Activated T-cell treated with anti-CD3 and anti-CD28 coated beads, Interleukin-2, amount 50 U/mL, for 72 hours (primary cell): ENCODE measurements at regions not wholly inside any gene's neighbourhood (a gene's known extent, or its start where the extent isn't known, plus 50 kb on each side); places are given as distances from the start of the nearest gene placed in this dataset.

ENCODE experiments used
- ATAC-seq, 2 donors: fragments of 150-1000 bp; cut with Tn5 transposase; replicated peaks in 1 of 2; 2 replicates each; pipeline ENCODE4 v1.10.0; 2021; ENCODE audit warnings: moderate library complexity in 2 of 2, mild to moderate bottlenecking in 1 of 2
- DNase-seq, 2 donors: peaks; one replicate each; pipeline ENCODE4 v3.0.0; 2021 to 2022; ENCODE audit warnings: mixed read lengths in 1 of 2
- H3K27ac Mint-ChIP-seq: one replicate; pipeline ENCODE4 v1.8.0; 2022; ENCODE audit warnings: mild to moderate bottlenecking, moderate library complexity, mixed read lengths
- H3K27me3 Mint-ChIP-seq: one replicate; pipeline ENCODE4 v1.8.0; 2022; ENCODE audit warnings: low read depth, mixed read lengths
- H3K36me3 Mint-ChIP-seq, 2 donors: one replicate each; pipeline ENCODE4 v1.8.0; 2022; ENCODE audit warnings: mixed read lengths in 2 of 2, mild to moderate bottlenecking in 1 of 2; ENCODE audit not compliant: insufficient read depth in 2 of 2
- H3K4me1 Mint-ChIP-seq: one replicate; pipeline ENCODE4 v1.8.0; 2022; ENCODE audit warnings: low read depth, mixed read lengths
- H3K4me3 Mint-ChIP-seq, 2 donors: one replicate each; pipeline ENCODE4 v1.8.0; 2022; ENCODE audit warnings: mild to moderate bottlenecking in 2 of 2, mixed read lengths in 2 of 2, moderate library complexity in 2 of 2
- H3K9me3 Mint-ChIP-seq, 2 donors: one replicate each; pipeline ENCODE4 v1.8.0; 2022; ENCODE audit warnings: mixed read lengths in 2 of 2

DNA sequence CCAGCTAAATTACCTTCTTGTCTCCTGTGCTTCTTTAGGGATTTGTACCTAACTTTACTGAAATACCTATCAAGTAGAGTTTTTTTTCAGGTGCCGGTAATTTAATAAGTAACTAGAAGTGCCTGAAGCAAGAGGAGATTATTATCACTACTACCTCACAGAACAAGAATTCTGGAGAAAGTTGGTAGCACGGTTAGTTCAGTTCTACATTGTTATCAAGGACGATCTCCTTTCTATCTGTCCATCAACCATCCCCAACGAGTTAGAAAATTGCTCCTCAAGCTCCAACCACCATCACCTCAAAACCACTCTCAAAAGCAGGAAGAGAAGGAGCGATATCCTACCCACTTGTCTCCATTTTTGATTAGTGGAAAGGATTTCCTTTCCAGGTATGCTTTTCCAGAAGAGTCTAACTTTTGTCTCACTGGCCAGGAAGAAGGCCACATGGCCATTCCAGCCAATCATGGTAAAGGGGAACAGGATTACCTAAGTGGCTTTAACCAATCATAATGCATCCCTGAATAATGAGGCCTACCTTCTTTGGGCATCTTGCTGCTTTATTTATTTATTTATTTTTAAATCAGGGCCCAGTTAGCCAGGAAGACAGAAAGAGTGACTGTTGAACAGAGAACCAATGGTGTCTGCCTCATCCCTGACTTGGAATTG is 265.2 kb downstream of the SNX13 start:
- Mint-ChIP-seq H3K4me3 (no peak overlapping the region), H3K36me3 (no peaks in the 10 kb centered on the region), H3K9me3 (no peaks in the 10 kb centered on the region), H3K27ac (no peak overlapping the region), H3K27me3 (no peaks in the 10 kb centered on the region), H3K4me1 (no peaks in the 10 kb centered on the region)
- DNase-seq (no peak), ATAC-seq (no peak)

DNA sequence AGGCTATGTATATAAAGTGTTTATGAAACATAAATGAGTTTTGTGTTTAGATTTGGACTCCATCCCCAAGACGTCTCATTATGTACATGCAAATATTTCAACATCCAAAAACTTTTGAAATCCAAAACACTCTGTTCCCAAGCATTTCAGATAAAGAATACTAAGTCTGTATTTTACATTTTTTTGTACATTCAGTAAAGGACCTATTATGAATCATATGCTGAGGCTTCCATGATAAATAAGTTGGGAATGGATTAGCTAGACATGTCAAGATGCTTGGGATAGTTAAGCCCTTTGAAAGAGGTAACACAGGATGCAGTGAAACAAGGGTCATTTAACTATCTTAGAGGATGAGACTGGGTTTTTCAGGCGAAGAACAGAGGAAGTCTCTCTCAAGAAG is 262.9 kb downstream of the SNX13 start:
- H3K36me3 Mint-ChIP-seq, result no peaks in the 10 kb centered on the region
- H3K4me3 Mint-ChIP-seq, result no peak overlapping the region
- no peaks in the 10 kb centered on the region for H3K27me3 Mint-ChIP-seq
- no peaks in the 10 kb centered on the region for H3K4me1 Mint-ChIP-seq
- H3K9me3 Mint-ChIP-seq, result no peaks in the 10 kb centered on the region
- DNase-seq, result no peak
- no peak overlapping the region for H3K27ac Mint-ChIP-seq
- ATAC-seq, result no peak

DNA sequence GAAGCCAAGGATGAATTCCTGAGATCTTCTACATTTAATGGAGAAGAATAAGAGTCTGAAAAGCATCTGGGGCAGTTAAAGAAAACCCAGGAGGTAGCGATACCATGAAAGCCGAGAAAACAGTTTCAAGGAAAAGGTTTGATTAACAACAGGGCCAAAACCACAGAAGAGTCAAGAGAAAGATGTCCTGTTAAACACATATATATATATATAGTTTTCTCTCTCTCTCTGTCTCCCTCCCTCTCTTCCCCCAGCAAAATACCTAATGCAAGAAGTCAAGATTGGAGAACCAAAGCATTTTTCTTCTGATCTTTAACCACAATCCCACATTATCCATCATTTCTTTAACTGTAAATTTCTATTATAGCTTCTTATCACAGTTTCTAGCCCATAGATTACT is 261.4 kb downstream of the SNX13 start:
- no peaks in the 10 kb centered on the region for H3K27me3 Mint-ChIP-seq
- DNase-seq (no peak), ATAC-seq (no peak)
- no peaks in the 10 kb centered on the region for H3K36me3 Mint-ChIP-seq
- H3K27ac Mint-ChIP-seq, result no peak overlapping the region
- H3K4me1 Mint-ChIP-seq, result no peaks in the 10 kb centered on the region
- H3K9me3 Mint-ChIP-seq, result no peaks in the 10 kb centered on the region
- H3K4me3 Mint-ChIP-seq, result no peak overlapping the region

DNA sequence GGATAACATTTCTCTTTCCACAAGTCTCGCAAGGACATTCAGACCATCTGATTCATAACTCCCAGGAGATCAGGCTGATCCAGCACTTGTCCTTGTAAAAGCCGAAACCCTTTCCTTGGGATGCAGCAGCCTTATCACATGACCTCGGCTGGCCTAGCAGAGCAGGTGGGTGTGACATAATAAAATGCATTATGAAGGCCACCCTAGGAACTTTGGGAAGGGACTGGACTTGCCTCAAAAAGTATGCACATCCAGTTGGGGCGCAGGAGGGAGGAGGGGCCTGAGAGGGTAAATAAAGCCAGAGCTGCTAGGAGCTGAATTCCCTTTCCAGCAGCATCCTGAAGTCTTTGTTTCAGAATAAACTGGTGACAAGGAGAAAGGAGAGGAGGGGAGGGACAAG is 260.8 kb downstream of the SNX13 start:
- no peak for ATAC-seq
- Mint-ChIP-seq H3K27ac (no peak overlapping the region), H3K36me3 (no peaks in the 10 kb centered on the region), H3K4me3 (no peak overlapping the region), H3K27me3 (no peaks in the 10 kb centered on the region), H3K9me3 (no peaks in the 10 kb centered on the region), H3K4me1 (no peaks in the 10 kb centered on the region)
- no peak for DNase-seq

DNA sequence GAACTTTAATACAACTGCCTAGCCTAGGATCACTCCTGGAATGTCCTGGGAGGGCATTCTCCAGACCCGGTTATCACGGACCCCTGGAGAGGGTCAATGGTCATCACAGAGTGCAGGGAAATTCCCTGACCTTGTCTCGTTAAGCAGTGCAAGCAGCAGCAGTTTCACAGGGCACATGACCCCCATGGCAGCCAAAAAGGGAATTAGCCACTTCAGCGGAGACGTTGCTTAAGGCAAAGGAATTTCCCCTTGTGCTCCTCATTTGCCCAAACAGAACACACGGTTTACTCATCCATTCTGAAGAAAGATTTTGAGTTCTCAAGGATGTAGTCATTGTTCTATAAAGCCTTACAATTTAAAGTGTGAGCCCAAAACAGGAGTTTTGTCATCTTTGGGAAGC is 260.3 kb downstream of the SNX13 start:
- H3K36me3 Mint-ChIP-seq, result no peaks in the 10 kb centered on the region
- DNase-seq, result no peak
- no peaks in the 10 kb centered on the region for H3K4me1 Mint-ChIP-seq
- no peak for ATAC-seq
- H3K4me3 Mint-ChIP-seq, result no peak overlapping the region
- H3K27ac Mint-ChIP-seq, result no peak overlapping the region
- no peaks in the 10 kb centered on the region for H3K27me3 Mint-ChIP-seq
- no peaks in the 10 kb centered on the region for H3K9me3 Mint-ChIP-seq

DNA sequence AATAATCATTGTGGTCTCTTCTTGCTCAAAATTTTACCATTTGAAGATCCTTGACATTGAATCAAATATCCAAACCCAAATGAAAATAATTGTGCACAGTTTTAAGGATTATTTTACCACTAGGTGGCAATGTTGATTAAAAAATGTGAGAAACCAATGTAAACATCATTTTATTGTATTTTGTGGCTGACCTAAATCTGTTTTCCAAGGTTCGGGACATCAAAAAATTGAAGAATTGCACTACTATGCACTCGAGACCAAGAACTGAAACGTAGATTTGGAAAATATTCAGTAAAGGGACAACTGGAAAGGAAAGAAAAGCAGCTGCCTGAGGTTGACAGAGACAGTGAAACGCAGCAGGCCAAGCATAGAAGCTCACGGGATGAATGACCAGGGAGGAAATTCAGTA is 259.3 kb downstream of the SNX13 start:
- H3K27ac Mint-ChIP-seq, result no peak overlapping the region
- no peaks in the 10 kb centered on the region for H3K27me3 Mint-ChIP-seq
- no peak for DNase-seq
- no peaks in the 10 kb centered on the region for H3K9me3 Mint-ChIP-seq
- ATAC-seq, result no peak
- no peaks in the 10 kb centered on the region for H3K36me3 Mint-ChIP-seq
- H3K4me1 Mint-ChIP-seq, result no peaks in the 10 kb centered on the region
- no peak overlapping the region for H3K4me3 Mint-ChIP-seq

DNA sequence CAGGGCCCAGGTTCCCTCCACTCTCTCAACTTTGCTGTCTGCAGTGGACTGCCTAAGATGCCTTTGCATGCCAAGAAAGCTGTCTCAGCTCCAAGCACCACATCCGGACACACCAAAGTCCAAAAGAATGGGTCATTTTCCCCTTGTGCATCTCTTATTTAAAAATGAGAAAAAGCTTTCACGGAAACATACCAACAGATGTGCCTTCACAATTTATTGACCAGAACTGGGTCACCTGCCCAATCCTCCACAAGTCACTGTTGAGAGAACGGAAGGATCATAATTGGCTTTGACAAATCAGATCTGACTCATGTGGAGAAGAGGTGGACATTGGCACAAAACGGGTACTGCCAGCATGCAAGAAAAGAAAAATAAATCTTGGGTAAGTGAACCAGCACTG is 258.3 kb downstream of the SNX13 start:
- ATAC-seq (no peak), DNase-seq (no peak)
- Mint-ChIP-seq H3K27ac (no peak overlapping the region), H3K36me3 (no peaks in the 10 kb centered on the region), H3K27me3 (no peaks in the 10 kb centered on the region), H3K4me3 (no peak overlapping the region), H3K9me3 (no peaks in the 10 kb centered on the region), H3K4me1 (no peaks in the 10 kb centered on the region)

DNA sequence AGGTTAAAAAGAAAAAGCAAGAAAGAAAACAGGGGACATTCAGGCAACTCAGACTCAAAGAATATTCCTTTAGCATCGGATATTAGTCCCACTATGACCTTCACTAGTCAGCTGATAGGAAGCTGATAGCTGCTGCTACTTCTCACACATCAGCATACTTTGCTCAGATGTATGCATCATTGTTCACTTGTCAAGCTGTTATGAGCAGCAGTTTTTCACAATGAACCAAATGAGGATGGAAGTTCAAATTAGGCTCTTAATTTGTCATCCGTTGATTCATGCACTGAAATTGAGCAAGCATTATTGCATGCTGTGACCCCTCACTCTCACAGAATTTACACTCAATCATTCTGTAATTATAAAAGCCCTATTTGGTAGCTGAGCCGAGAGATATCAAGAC is 257.7 kb downstream of the SNX13 start:
- Mint-ChIP-seq H3K27ac (no peak overlapping the region), H3K4me3 (no peak overlapping the region), H3K27me3 (no peaks in the 10 kb centered on the region), H3K4me1 (no peaks in the 10 kb centered on the region), H3K9me3 (no peaks in the 10 kb centered on the region), H3K36me3 (no peaks in the 10 kb centered on the region)
- DNase-seq (no peak), ATAC-seq (no peak)

DNA sequence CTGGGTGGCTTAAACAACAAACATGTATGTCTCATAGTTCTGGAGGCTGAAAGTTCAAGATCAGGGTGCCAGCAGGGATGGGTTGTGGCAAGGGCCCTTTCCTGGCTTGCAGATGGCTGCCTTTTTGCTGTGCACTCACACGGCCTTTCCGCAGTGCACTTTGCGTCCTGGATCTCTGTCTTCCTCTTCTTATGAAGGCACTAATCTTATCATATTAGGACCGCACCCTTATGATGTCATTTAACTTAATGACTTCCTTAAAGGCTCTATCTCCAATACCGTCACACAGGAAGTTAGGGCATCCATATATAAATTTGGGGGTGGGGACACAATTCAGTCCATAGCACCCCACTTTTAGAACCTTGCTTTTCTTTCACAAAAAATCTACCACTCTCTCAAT is 255.2 kb downstream of the SNX13 start:
- Mint-ChIP-seq H3K4me3 (no peak overlapping the region), H3K4me1 (no peaks in the 10 kb centered on the region), H3K36me3 (no peaks in the 10 kb centered on the region), H3K9me3 (no peaks in the 10 kb centered on the region), H3K27ac (no peak overlapping the region), H3K27me3 (no peaks in the 10 kb centered on the region)
- no peak for ATAC-seq
- DNase-seq, result no peak

DNA sequence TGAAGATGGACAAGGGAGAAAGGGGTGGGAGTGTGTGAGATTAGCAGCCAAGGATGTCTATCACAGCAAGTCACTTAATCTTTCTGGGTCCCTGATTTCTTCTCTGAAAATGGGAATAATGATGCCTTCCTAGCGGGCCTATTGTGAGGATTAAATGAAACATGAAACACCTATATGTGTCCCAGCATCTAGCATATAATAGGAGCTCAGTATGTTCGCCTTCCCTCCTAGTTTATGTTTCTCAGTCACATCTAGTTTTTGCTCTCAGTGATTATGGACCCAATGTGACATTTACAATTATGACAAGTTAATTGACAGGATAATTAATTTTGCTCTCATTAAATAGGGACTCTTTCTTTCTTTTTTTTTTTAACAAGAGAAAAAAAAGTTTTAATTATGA is 252.9 kb downstream of the SNX13 start:
- Mint-ChIP-seq H3K4me3 (no peak overlapping the region), H3K27ac (no peak overlapping the region), H3K36me3 (no peaks in the 10 kb centered on the region), H3K9me3 (no peaks in the 10 kb centered on the region), H3K4me1 (no peaks in the 10 kb centered on the region), H3K27me3 (no peaks in the 10 kb centered on the region)
- DNase-seq (no peak), ATAC-seq (no peak)

DNA sequence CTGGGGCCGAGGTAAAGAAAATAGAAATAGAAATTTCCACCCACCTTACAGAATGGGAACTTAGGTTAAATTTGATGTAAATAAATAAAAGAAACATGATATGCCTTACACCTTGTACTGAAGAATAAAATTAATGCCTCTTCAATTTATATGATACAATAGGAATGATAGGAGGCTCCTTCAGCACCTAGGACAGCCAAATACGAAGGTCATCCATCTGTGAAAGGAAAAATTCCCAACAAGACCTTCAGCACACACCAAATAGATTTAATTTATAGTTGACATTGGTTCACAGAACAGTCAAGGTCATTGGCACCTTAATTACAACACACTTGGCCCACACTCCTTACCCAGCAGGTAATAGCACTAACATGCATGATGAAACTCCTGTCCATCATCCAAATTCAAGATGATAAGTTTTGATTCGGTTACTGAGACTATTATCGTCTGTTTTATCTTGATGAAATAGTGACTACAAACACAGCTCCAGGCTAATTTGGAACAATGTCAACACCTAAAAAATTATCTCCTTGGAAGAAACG is 250.9 kb downstream of the SNX13 start:
- Mint-ChIP-seq H3K9me3 (no peaks in the 10 kb centered on the region), H3K36me3 (no peaks in the 10 kb centered on the region), H3K4me3 (no peak overlapping the region), H3K27ac (no peak overlapping the region), H3K27me3 (no peaks in the 10 kb centered on the region), H3K4me1 (no peaks in the 10 kb centered on the region)
- DNase-seq (no peak), ATAC-seq (no peak)

DNA sequence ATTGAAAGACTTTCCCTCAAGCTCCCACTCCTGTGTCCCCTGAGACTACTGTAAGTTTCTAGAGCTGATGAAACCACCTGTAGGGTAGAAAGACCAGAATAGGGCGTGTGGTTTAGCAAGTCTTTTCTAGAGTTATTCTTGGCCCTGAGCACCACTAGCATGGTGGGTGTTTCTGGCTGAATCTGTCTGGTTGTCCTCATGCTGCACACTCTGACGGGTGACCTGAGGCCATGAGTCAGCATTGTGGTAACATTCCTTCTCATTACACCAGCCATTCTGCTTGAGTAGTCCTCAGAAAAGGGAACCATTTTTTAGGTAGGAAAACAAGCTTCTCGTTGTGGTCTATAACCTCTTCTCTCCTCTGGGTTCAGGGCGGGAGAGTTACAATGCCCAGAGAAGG is 250.3 kb downstream of the SNX13 start:
- H3K36me3 Mint-ChIP-seq, result no peaks in the 10 kb centered on the region
- no peaks in the 10 kb centered on the region for H3K4me1 Mint-ChIP-seq
- no peaks in the 10 kb centered on the region for H3K27me3 Mint-ChIP-seq
- ATAC-seq (no peak), DNase-seq (no peak)
- H3K27ac Mint-ChIP-seq, result no peak overlapping the region
- no peaks in the 10 kb centered on the region for H3K9me3 Mint-ChIP-seq
- no peak overlapping the region for H3K4me3 Mint-ChIP-seq

DNA sequence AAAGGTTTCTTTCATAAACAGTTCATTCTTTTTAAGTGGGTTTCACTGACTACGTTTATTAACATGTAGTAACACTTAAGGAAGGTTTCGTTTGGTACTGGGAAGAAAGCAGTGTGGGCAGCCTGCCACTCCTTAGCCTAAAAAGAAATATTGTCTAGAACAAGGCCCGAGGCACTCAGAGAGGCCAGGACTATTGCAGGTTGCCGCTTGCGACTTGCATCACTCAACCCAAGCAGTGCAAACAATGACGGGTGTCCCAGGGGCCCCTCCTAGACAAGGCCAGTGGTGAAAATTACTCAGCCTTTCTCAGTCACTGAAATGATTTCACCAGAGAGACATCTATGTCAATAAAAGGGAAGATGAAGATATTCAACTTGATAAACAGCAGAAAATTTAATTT is 243.9 kb downstream of the SNX13 start:
- H3K27ac Mint-ChIP-seq, result no peak overlapping the region
- H3K27me3 Mint-ChIP-seq, result peaks cover 5% of the 10 kb centered on the region
- ATAC-seq, result peak; percentile 39 to 49
- no peaks in the 10 kb centered on the region for H3K4me1 Mint-ChIP-seq
- H3K9me3 Mint-ChIP-seq, result peaks cover 12 to 16% of the 10 kb centered on the region in 2 donors
- H3K36me3 Mint-ChIP-seq, result peaks cover 5 to 19% of the 10 kb centered on the region in 2 donors
- H3K4me3 Mint-ChIP-seq, result no peak overlapping the region
- DNase-seq, result peak in 1 of 2 donors; percentile 2

DNA sequence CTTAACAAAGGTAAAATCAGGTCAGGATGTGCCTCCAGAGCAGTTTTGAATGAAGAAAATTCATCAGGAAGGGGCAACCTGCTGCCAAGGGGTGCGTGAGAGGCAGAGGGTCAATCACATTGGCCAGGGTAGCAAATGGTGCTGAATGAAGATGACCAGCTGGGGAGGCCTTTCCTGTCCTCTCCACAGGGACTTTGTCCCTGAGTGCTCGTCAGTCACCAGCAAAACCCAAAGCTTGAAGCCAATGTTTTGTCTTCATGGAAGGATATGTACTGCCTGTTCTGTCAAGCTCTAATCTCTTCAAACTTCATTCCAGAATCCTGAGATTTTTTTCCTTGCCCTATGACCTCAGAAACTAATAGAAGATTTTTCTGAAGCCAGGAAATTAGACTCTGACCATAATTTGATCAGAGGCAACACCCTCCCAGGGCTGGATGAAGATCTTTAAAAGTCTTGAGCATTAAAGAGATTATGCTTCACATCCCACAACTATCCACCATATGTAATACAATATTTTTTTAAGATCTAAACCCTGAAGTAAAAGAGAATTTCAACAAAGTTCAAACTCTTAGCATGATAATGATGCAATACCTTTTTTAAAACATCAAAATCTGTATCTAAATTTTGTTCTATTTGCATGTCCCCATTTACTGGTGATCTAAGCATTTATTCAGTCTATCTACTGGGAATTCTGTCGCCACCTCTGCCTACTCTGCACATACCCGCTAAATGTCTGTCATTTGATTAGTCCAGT is 243.0 kb downstream of the SNX13 start:
- no peak for ATAC-seq
- H3K36me3 Mint-ChIP-seq, result peaks cover 5 to 19% of the 10 kb centered on the region in 2 donors
- no peak for DNase-seq
- H3K4me3 Mint-ChIP-seq, result no peak overlapping the region
- H3K9me3 Mint-ChIP-seq, result peaks cover 12 to 16% of the 10 kb centered on the region in 2 donors
- H3K27ac Mint-ChIP-seq, result no peak overlapping the region
- H3K27me3 Mint-ChIP-seq, result peaks cover 5% of the 10 kb centered on the region
- H3K4me1 Mint-ChIP-seq, result no peaks in the 10 kb centered on the region
